SU-DHL-6 (cell line): ENCODE measurements at regions not wholly inside any gene's neighbourhood (a gene's known extent, or its start where the extent isn't known, plus 50 kb on each side); places are given as distances from the start of the nearest gene placed in this dataset.

ENCODE experiments used
- CTCF ChIP-seq: fragments of 200-600 bp; sonication (generic); IDR thresholded peaks from one replicate; pipeline ENCODE4 v1.5.1; 2017; ENCODE audit warnings: antibody characterized with exemption, mild to moderate bottlenecking, low read length, moderate library complexity; ENCODE audit not compliant: insufficient read depth, poor library complexity, severe bottlenecking
- EZH2phosphoT487 ChIP-seq: fragments of 200-600 bp; sonication (generic), shearing (Covaris generic); conservative IDR thresholded peaks from 2 replicates; pipeline ENCODE4 v1.6.1; 2018; ENCODE audit warnings: mild to moderate bottlenecking, antibody characterized with exemption, low read length, moderate library complexity, mixed read lengths

GRCh38 chr12:9326085-9326484 is 117.9 kb upstream of the PZP start:
- TF ChIP-seq CTCF: no peak
- no peak for TF ChIP-seq EZH2phosphoT487
